ENCODE measurements at regions not wholly inside any gene's neighbourhood (a gene's known extent, or its start where the extent isn't known, plus 50 kb on each side); places are given as distances from the start of the nearest gene placed in this dataset.

- H3K27ac ChIP-seq = no peak overlapping the region
- no peak for DNase-seq
- H3K4me1 ChIP-seq = no peaks in the 10 kb centered on the region
- no peaks in the 10 kb centered on the region for H3K36me3 ChIP-seq
- H3K27me3 ChIP-seq = peaks cover 0 to 73% (median 35%) of the 10 kb centered on the region in 7 donors
- intact Hi-C loops (cut with DNase I) = no loop called here
- 4 to 8% methylated on average over 4 of the region's 4 CpGs for WGBS, 2 donors
- H3K4me3 ChIP-seq = no peak overlapping the region
- no peak for ATAC-seq
- no peak for TF ChIP-seq CTCF (IDR thresholded peaks at IDR 0.05)
- no peaks in the 10 kb centered on the region for H3K9me3 ChIP-seq
These were observed 464.5 kb downstream of the MATN1 start for GRCh38 chr1:30258876-30259275.

GRCh38 chr1:30258471-30258870 is 464.9 kb downstream of the MATN1 start:
- H3K4me1 ChIP-seq = no peaks in the 10 kb centered on the region
- DNase-seq (no peak), ATAC-seq (no peak)
- no peak for TF ChIP-seq CTCF (IDR thresholded peaks at IDR 0.05)
- no peaks in the 10 kb centered on the region for H3K36me3 ChIP-seq
- no peak overlapping the region for H3K27ac ChIP-seq
- peaks cover 0 to 77% (median 38%) of the 10 kb centered on the region in 7 donors for H3K27me3 ChIP-seq
- H3K9me3 ChIP-seq = no peaks in the 10 kb centered on the region
- WGBS, 2 donors = 80 to 90% methylated on average over 6 of the region's 6 CpGs
- intact Hi-C loops (cut with DNase I) = no loop called here
- no peak overlapping the region for H3K4me3 ChIP-seq

- Histone ChIP-seq H3K27me3 (peaks cover 0 to 82% (median 38%) of the 10 kb centered on the region in 7 donors), H3K4me3 (no peak overlapping the region), H3K36me3 (no peaks in the 10 kb centered on the region), H3K9me3 (no peaks in the 10 kb centered on the region), H3K4me1 (no peaks in the 10 kb centered on the region), H3K27ac (no peak overlapping the region)
- intact Hi-C loops (cut with DNase I) = no loop called here
- DNase-seq = no peak
- no peak for TF ChIP-seq CTCF (IDR thresholded peaks at IDR 0.05)
- WGBS, 2 donors = 82 to 86% methylated on average over 14 of the region's 14 CpGs
- ATAC-seq = no peak
These were observed 465.5 kb downstream of the MATN1 start for GRCh38 chr1:30257742-30258380.

- Histone ChIP-seq H3K27ac (no peak overlapping the region), H3K4me1 (no peaks in the 10 kb centered on the region), H3K4me3 (no peak overlapping the region), H3K36me3 (no peaks in the 10 kb centered on the region), H3K9me3 (no peaks in the 10 kb centered on the region), H3K27me3 (peaks cover 0 to 84% (median 38%) of the 10 kb centered on the region in 7 donors)
- no peak for ATAC-seq
- TF ChIP-seq CTCF (IDR thresholded peaks at IDR 0.05) = no peak
- intact Hi-C loops (cut with DNase I) = no loop called here
- 71 to 77% methylated on average over 1 of the region's 1 CpG for WGBS, 2 donors
- DNase-seq = no peak
These were observed 466.1 kb downstream of the MATN1 start for GRCh38 chr1:30257322-30257721.

Data from heart right ventricle (tissue), 16 donors.